ENCODE measurements at regions not wholly inside any gene's neighbourhood (a gene's known extent, or its start where the extent isn't known, plus 50 kb on each side); places are given as distances from the start of the nearest gene placed in this dataset.

GRCh38 chr6:22621701-22622100 lies 52.3 kb downstream of the HDGFL1 start:
- no peak for DNase-seq

GRCh38 chr6:22622351-22622750 lies 53.0 kb downstream of the HDGFL1 start:
- DNase-seq: no peak

GRCh38 chr6:22622813-22623212 lies 53.4 kb downstream of the HDGFL1 start:
- no peak for DNase-seq

GRCh38 chr6:22627644-22628043 lies 58.3 kb downstream of the HDGFL1 start:
- no peak for DNase-seq

DNA sequence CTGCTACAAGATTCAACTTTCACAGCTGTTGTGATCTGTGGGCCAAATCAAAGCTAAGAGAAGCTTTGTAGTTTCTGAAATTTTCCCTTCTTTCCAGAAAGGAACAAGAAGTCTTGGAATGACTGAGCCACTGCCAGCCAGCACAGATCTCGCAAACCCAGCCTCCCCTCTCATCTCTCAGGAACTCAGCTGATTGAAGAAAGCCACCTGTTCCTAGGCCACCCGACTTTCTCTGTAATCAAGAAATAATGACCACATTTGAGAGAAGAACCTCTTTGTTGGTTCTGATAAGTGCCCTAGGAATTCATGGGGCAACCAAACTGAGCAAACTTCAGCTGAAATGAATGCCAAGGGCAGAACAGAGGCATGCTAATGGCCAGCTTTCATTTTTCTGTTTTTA lies 61.7 kb downstream of the HDGFL1 start:
- DNase-seq: no peak

DNA sequence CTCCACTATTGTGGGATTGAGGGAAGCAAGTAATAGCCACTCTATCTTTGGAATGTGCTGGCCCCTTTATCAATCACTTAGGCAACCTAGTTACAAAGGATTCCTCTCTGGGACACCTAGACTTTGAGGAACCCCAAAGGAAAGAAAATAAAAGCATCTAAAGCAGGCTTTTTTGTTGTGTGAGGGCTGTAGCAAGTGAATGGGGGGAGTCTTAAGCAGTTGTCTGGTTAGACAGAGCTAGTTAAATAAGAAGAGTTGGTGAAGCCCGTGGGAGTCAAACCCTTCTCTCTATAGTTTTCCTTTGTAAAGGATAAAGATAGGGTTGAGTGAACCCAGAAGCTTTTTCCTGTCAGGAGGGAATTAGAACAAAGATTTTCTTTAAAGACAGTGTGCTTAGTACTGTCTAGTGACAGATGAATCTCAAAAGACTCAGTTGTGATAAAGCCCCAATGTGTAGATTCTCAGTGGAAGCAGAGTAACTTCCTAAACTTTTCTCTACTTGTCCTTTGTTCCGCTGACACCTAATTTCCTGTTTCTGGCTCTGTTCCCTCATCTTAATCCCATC lies 63.3 kb downstream of the HDGFL1 start:
- DNase-seq: no peak

- DNase-seq: no peak
Measured at GRCh38 chr6:22636452-22636851, 67.1 kb downstream of the HDGFL1 start.

GRCh38 chr6:22637782-22638181 lies 68.4 kb downstream of the HDGFL1 start:
- no peak for DNase-seq

- no peak for DNase-seq
Measured at GRCh38 chr6:22638320-22638719, 69.0 kb downstream of the HDGFL1 start.

DNA sequence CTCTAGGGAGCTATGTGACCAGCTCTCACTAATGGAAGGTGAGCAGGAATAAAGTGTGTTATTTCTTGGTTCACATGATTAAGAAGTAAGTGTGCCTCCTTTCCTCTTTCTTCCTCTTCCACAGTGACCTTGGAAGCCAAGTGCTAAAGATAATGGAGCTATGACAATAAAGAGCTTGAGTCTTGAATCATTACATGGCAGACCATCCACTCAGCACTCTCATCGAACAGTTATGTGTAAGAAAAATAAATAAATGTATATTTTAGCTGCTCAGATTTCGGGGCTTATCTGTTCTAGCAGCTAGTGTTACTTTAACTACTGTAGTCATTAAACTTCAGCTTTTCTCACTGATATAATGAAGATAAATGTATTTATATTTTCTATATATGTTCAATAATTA lies 72.9 kb downstream of the HDGFL1 start:
- no peak for DNase-seq

DNA sequence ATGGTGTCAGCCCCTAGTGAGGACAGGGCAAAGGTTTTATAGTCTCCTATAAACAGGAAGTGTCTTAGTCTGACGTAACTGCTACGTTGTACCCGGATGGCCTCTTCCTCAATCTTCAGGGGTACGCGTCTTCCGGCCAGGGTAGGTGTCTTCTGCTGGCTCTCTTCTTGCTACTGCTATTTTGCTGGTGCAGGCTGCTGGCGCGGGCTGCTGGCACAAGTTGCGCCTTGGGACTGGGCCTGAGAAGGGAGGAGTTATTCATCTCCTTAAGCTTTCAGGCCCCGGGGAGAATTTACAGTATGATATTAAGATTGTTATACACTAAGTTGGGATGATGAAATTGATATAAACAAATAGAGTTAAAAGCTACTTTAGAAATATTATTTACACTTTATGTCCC lies 74.4 kb downstream of the HDGFL1 start:
- DNase-seq: no peak

DNA sequence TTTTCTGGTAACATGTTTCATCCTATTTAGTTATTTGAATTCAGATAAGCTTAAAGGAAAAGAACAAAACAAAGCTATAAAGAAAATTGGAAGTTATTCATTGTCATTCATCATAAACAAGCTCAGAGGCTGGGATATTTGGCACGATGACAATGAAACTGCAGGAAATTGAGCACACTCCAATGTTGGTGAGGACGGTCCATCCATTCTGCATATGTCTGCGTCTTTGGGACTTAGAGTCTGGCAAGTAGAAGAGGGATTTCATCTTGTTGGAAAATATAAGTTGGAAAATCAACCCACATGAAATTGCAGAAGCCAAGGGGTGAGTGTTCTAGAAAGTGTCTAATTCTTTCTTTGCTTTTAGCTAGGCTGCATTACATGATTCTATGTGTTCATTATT lies 78.4 kb downstream of the HDGFL1 start:
- no peak for DNase-seq

DNA sequence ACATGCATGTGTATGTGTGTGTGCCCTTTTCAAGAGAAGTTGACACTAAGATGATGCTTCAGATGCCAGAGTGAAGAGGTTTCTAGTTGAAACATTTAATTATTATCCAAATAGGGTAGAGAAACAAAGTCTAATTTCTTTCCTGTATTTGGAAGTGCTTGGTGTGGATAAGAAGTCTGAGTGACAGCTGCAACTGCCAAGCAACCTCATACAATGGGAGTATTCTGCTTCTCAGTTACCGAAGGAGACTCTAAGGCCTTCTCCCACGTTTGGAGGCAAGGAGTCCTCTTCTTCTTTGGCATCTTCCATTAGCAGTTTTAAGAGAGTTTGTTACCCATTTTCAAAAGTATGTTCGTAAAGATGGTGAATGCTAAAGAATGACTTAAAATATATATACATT lies 82.4 kb downstream of the HDGFL1 start:
- no peak for DNase-seq

DNA sequence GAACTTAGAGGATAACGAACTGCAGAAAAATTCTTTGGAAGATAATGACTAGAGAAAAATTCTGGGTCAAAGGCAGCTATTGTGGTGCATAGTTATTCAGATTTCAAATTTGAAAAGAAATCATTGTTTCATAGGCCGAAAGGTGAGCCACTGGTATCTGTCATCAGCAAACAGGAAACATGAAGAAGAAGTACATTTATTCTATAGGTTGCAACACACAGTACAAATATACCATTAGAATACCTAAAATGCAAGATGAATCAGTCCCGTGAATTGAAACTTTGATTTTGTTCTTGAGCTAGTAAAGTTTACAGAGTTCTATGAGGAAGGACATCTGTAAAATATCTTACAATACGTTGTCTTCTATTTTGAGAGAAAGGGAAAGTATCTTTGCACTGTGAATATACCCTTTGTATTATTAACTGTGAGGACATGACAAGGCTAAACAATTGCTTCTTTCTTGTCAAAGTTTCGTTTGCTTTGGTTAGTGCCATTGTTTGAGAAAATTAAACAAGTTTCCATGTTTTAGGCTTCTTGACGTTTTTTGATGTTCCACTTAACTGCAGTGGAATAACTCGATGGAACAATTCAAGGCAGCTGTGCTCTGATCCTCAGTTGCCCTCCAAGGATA lies 84.7 kb downstream of the HDGFL1 start:
- no peak for DNase-seq

DNA sequence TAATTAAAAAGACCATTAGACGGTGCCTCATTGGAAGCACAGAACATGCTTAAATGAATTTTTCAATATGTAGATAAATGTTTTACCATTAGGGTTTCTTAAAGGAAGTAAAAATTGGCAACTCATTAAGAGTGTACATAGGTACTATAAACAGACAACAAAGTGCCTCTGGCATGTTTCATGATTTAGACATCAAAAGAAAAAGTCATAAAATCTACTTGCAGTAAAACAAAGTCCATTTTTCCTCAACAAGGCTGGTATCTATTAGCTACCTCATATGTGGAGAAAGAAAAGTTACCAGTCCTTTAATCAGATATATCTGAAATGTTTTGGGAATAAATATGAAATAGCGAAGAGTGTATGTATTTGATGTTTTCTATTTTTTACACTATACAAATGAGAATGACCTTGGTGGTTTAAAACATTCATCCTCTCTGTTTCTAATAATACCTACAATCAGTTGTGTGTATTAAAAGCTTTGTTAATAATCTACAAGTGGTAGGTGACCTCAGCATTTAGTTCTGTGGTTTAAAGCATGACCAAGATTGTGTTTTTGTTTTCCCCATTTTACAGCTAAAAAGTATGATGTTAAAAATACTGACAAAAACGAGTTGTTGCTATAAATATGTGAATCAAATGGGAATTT lies 87.5 kb downstream of the HDGFL1 start:
- DNase-seq: no peak

DNA sequence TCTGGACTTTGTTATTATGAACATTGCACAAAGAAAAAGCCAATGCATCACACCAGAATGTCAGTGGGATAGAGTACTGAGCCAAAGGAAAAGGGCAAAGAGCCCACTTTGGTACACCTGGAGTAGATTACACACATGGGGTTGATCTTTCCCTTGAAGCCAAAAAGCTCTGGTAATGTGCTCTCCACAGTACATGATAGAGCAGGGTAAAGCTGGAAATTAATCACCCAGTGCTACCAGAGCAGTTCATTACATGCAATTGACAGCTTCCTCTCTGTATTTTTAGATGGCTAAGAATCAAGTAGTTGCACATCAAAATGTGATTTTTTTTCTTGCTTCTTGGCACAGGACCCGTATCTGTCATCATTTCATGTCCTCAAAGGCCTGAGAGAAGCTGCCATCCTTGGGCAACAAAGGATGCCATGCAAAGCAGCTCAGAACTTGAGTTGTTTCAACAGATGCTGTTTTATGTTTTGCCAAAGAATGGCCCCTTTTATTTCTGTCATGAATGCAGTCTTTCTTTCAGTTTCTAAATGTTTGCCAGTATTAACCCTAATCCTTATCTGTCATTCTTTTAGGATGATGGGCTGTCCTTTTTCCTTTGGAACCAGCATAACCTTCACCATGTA lies 88.1 kb downstream of the HDGFL1 start:
- no peak for DNase-seq

DNA sequence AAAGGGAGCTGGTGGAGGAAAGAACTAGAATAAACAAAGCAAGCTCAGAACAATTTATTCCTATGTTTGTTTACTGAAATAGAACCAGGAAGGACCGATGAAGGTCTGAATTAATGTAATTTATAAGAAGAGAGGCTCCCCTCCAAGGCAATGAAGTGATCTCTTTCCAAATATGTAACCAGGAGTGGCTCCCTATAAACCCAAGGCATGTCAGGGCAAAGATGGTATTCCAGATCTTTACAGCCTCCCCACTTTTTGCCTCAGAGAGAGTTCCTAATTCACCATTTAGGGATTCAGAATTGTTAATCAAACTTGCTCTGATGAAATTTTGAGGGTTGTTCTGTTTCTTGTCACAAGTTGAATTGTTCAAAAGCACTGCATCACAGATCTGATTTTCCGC lies 88.8 kb downstream of the HDGFL1 start:
- no peak for DNase-seq

- no peak for DNase-seq
Measured at GRCh38 chr6:22658934-22659333, 89.6 kb downstream of the HDGFL1 start.

- no peak for DNase-seq
Measured at GRCh38 chr6:22664968-22665367, 95.6 kb downstream of the HDGFL1 start.

GRCh38 chr6:22666021-22666420 lies 96.7 kb downstream of the HDGFL1 start:
- no peak for DNase-seq

DNA sequence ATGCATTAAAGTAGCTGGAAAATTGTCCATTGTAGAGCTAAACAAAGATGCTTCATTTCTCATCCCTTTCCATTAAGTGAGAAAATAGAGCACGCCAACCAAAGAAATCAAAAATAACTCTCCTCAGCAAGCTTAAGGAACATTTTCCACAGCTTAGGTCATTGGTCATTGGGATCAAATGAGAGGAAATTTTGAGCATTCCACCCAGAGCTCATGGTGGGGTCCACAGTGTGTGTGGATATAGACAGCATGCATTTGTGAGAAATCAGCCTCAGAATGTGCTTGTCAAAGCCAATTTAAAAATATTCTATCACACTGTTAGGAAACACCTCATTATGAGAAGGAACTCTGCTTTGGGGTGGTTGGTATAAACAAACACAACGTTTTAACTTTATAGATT lies 97.2 kb downstream of the HDGFL1 start:
- no peak for DNase-seq

DNA sequence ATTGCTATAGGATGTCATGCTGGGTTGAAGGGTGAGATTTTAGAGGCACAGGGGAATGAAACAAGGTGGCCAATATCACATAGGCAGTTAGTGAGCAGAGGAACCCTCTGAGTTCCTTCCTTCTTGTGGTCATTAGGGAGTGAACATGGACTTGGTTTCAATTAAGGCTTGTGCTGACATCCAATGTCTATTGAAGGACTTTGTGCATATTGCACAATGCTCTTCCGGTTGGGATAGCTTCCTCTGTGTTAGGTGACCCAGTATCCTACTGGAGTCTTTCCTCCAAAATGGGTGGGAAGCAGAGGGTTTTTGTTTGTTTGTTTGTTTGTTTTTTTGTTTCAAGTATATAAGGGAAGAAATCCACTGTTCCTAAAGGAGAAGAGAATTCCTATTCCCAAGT lies 98.5 kb downstream of the HDGFL1 start:
- DNase-seq: no peak

DNA sequence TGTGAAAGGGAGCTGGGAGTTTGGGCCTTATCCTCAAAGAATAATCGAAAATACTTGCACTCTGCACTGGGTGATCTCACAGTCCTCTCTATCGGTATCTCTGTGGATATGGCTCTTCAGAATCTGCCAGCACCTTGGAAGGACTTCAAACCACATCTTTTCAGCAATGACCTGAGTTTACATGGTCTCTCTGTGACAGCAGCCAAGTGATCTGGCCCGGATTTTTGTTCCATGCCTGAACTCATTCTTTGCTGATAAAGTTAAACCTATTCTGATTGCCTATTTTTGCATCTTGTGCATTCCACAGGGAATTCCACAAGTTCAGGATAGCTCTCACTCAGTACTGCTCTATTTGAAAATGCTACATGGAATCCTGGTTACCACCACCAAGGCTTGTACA lies 98.9 kb downstream of the HDGFL1 start:
- no peak for DNase-seq

DNA sequence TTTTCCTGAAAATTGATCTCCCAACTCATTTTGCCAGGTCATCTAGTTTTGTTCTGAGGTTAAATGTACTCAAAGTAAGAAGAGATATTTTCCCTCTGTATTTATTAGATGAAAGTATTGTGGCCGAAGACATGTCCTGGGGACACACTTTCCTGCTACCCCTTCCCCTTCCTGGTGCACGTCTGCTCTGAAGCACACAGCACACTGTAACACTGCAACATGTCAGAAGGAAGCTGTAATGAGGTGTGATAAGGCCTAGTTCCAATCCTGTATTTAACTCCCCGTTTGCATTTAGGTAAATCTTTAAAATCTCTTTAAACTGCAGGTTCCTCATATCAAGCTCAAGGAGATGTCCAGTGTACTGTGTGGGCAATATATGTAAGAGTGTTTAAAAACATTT lies 99.4 kb downstream of the HDGFL1 start:
- no peak for DNase-seq

Data from NCI-H1694 treated with DMSO at 0.1 percent for 48 hours (cell line).